Testis (tissue), 2 donors: ENCODE measurements at regions not wholly inside any gene's neighbourhood (a gene's known extent, or its start where the extent isn't known, plus 50 kb on each side); places are given as distances from the start of the nearest gene placed in this dataset.

Source experiments
- DNase-seq: peaks from one replicate; pipeline ENCODE4 v3.0.0-alpha.2; 2019
- H3K27ac ChIP-seq, 2 donors: fragments of 200-600 bp; sonication (generic); one replicate each; pipeline ENCODE4 v1.5.1; 2019
- H3K27me3 ChIP-seq: fragments of 200-600 bp; sonication (generic); one replicate; pipeline ENCODE4 v1.5.1; 2019
- H3K36me3 ChIP-seq: fragments of 200-600 bp; sonication (generic); one replicate; pipeline ENCODE4 v1.5.1; 2017; ENCODE audit warnings: low read depth; ENCODE audit errors: missing control alignments
- H3K4me1 ChIP-seq: fragments of 200-600 bp; sonication (generic); one replicate; pipeline ENCODE4 v1.5.1; 2019
- H3K4me3 ChIP-seq, 2 donors: fragments of 200-600 bp; sonication (generic); one replicate each; pipeline ENCODE4 v1.5.1; 2017 to 2019
- H3K9me3 ChIP-seq: fragments of 200-600 bp; sonication (generic); one replicate; pipeline ENCODE4 v1.5.1; 2017
- CTCF ChIP-seq, 3 experiments: fragments of 450-650 bp in 2 of 3; fragments of 200-600 bp in 1 of 3; sonication (generic) in 1 of 3; IDR thresholded peaks; one replicate each; pipeline ENCODE4 v1.5.1; 2016 to 2019; ENCODE audit warnings: antibody characterized with exemption in 3 of 3, mild to moderate bottlenecking in 2 of 3, moderate library complexity in 1 of 3
- POLR2A ChIP-seq: fragments of 450-650 bp; IDR thresholded peaks from one replicate; pipeline ENCODE4 v1.6.1; 2017; ENCODE audit warnings: antibody characterized with exemption, mild to moderate bottlenecking, moderate library complexity
- WGBS, 2 donors: methylation state at CpG; one replicate each; pipeline ENCODE4 v1.1.5; 2018; 5-methylcytosine and 5-hydroxymethylcytosine counted together
- intact Hi-C: fragments of 100-400 bp; cut with DNase I; formaldehyde crosslinking; loops from one replicate; pipeline ENCODE4 v1.15.1; 2023; ENCODE audit warnings: low total_unique reads

- intact Hi-C loops, result no loop called here
- Histone ChIP-seq H3K36me3 (no peaks in the 10 kb centered on the region), H3K27ac (no peak overlapping the region), H3K27me3 (no peaks in the 10 kb centered on the region), H3K4me1 (no peaks in the 10 kb centered on the region), H3K9me3 (no peaks in the 10 kb centered on the region), H3K4me3 (no peak overlapping the region)
- DNase-seq, result no peak
- TF ChIP-seq CTCF (IDR thresholded peaks at IDR 0.05), result no peak
- TF ChIP-seq POLR2A, result no peak
Measured at GRCh38 chr5:89840906-89841305, 568.6 kb downstream of the CETN3 start.

GRCh38 chr5:89830691-89831090, 578.9 kb downstream of the CETN3 start:
- H3K27me3 ChIP-seq, result no peaks in the 10 kb centered on the region
- H3K27ac ChIP-seq, result no peak overlapping the region
- intact Hi-C loops, result no loop called here
- H3K4me1 ChIP-seq, result no peaks in the 10 kb centered on the region
- H3K36me3 ChIP-seq, result no peaks in the 10 kb centered on the region
- H3K9me3 ChIP-seq, result no peaks in the 10 kb centered on the region
- 44 to 52% methylated on average over 2 of the region's 2 CpGs for WGBS, 2 donors
- no peak for DNase-seq
- no peak overlapping the region for H3K4me3 ChIP-seq
- TF ChIP-seq POLR2A (no peak), CTCF (IDR thresholded peaks at IDR 0.05) (no peak)

GRCh38 chr5:89827960-89828359, 581.6 kb downstream of the CETN3 start:
- WGBS, 2 donors, result 45 to 68% methylated on average over 6 of the region's 6 CpGs
- Histone ChIP-seq H3K27me3 (no peaks in the 10 kb centered on the region), H3K9me3 (no peaks in the 10 kb centered on the region), H3K27ac (no peak overlapping the region), H3K36me3 (no peaks in the 10 kb centered on the region), H3K4me3 (peak overlapping the region in 1 of 2 donors; percentile 18), H3K4me1 (no peaks in the 10 kb centered on the region)
- intact Hi-C loops, result no loop called here
- DNase-seq, result no peak
- TF ChIP-seq CTCF (IDR thresholded peaks at IDR 0.05) (no peak), POLR2A (no peak)

GRCh38 chr5:89827359-89827758, 582.2 kb downstream of the CETN3 start:
- no peak overlapping the region for H3K27ac ChIP-seq
- H3K9me3 ChIP-seq, result no peaks in the 10 kb centered on the region
- TF ChIP-seq CTCF (IDR thresholded peaks at IDR 0.05) (no peak), POLR2A (no peak)
- H3K4me1 ChIP-seq, result no peaks in the 10 kb centered on the region
- DNase-seq, result no peak
- no peaks in the 10 kb centered on the region for H3K27me3 ChIP-seq
- WGBS, 2 donors, result 46 to 58% methylated on average over 10 to 14 of the region's 14 CpGs
- no peaks in the 10 kb centered on the region for H3K36me3 ChIP-seq
- intact Hi-C loops, result no loop called here
- peak overlapping the region in 1 of 2 donors; percentile 18 for H3K4me3 ChIP-seq

- H3K9me3 ChIP-seq, result no peaks in the 10 kb centered on the region
- no peaks in the 10 kb centered on the region for H3K36me3 ChIP-seq
- peak overlapping the region in 1 of 2 donors; percentile 18 for H3K4me3 ChIP-seq
- no peaks in the 10 kb centered on the region for H3K27me3 ChIP-seq
- no peak for TF ChIP-seq CTCF (IDR thresholded peaks at IDR 0.05)
- no peak for TF ChIP-seq POLR2A
- DNase-seq, result no peak
- intact Hi-C loops, result no loop called here
- H3K4me1 ChIP-seq, result no peaks in the 10 kb centered on the region
- 43 to 67% methylated on average over 8 of the region's 8 CpGs for WGBS, 2 donors
- H3K27ac ChIP-seq, result no peak overlapping the region
Measured at GRCh38 chr5:89826938-89827337, 582.6 kb downstream of the CETN3 start.
